ENCODE measurements at regions not wholly inside any gene's neighbourhood (a gene's known extent, or its start where the extent isn't known, plus 50 kb on each side); places are given as distances from the start of the nearest gene placed in this dataset.

DNA sequence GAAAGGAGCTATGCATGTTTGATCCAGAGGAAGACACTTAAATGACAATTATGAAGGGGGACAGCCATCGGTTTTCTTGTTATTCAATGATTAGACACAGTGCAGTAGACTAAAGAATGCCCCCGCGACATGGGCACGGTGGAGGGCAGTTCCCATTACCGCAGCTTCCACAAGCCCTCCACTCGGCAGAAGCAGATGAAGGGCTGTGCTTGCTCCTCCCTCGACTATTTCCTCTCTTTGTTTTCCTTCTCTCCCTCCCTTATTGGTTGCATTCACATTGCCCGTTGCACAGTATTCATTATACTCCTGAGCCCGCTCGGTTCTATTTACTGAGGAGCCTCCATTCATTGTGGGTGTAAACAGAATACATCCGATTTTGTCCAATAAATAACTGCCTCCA is 138.8 kb upstream of the RASSF8 start:
- no peak overlapping the region for H3K9ac ChIP-seq (ENCODE audit: control insufficient read depth, extremely low read depth, insufficient read depth, low read length)
- no peaks in the 10 kb centered on the region for H3K9me1 ChIP-seq (ENCODE audit: control insufficient read depth, extremely low read depth, insufficient read depth, low read length)
- dilution Hi-C loops (cut with MboI; ENCODE audit: extremely low pct_ligation_motif_present, low sequenced_read_pairs): no loop called here
- H3K79me2 ChIP-seq (ENCODE audit: control insufficient read depth, insufficient read depth, low read length): no peaks in the 10 kb centered on the region
- no peaks in the 10 kb centered on the region for H3K36me3 ChIP-seq (ENCODE audit: control insufficient read depth in 2 of 2, extremely low read depth in 1 of 2, insufficient read depth in 2 of 2, low read length in 2 of 2)
- no peak overlapping the region for H2AFZ ChIP-seq (ENCODE audit: control insufficient read depth, low read length)
- FAIRE-seq (no peak), DNase-seq (ENCODE audit: low read depth, low spot score) (no peak)
- no peak overlapping the region for H3K27ac ChIP-seq (ENCODE audit: control insufficient read depth, insufficient read depth, low read length)
- no peaks in the 10 kb centered on the region for H3K27me3 ChIP-seq (ENCODE audit: control insufficient read depth, extremely low read depth, insufficient read depth, low read length)
- no peak overlapping the region for H3K4me3 ChIP-seq (ENCODE audit: control insufficient read depth in 2 of 3, extremely low read depth in 1 of 3, insufficient read depth in 2 of 3, low read depth in 1 of 3, low read length in 3 of 3)
- no peaks in the 10 kb centered on the region for H4K20me1 ChIP-seq (ENCODE audit: control insufficient read depth, extremely low read depth, insufficient read depth, low read length)
- no peak overlapping the region for H3K4me2 ChIP-seq (ENCODE audit: control insufficient read depth, extremely low read depth, insufficient read depth, low read depth, low read length)
- TF ChIP-seq EZH2 (IDR thresholded peaks at IDR 0.05; ENCODE audit: low read length) (no peak), CTCF (optimal IDR thresholded peaks at IDR 0.05 in 1 of 3, IDR thresholded peaks at IDR 0.05 in 1 of 3, conservative IDR thresholded peaks at IDR 0.05 in 1 of 3; ENCODE audit: extremely low read depth in 1 of 3, insufficient read depth in 2 of 3, low read length in 3 of 3) (no peak)
- no peaks in the 10 kb centered on the region for H3K9me3 ChIP-seq (ENCODE audit: control insufficient read depth, low read depth, low read length)
- no peaks in the 10 kb centered on the region for H3K4me1 ChIP-seq (ENCODE audit: control insufficient read depth, extremely low read depth, insufficient read depth, low read length)

GRCh38 chr12:25822281-25822680 is 136.2 kb upstream of the RASSF8 start:
- Histone ChIP-seq H3K9me1 (ENCODE audit: control insufficient read depth, extremely low read depth, insufficient read depth, low read length) (no peaks in the 10 kb centered on the region), H3K4me2 (ENCODE audit: control insufficient read depth, extremely low read depth, insufficient read depth, low read depth, low read length) (no peak overlapping the region), H3K27me3 (ENCODE audit: control insufficient read depth, extremely low read depth, insufficient read depth, low read length) (no peaks in the 10 kb centered on the region), H3K79me2 (ENCODE audit: control insufficient read depth, insufficient read depth, low read length) (no peaks in the 10 kb centered on the region), H4K20me1 (ENCODE audit: control insufficient read depth, extremely low read depth, insufficient read depth, low read length) (no peaks in the 10 kb centered on the region), H3K4me3 (ENCODE audit: control insufficient read depth in 2 of 3, extremely low read depth in 1 of 3, insufficient read depth in 2 of 3, low read depth in 1 of 3, low read length in 3 of 3) (no peak overlapping the region), H3K9ac (ENCODE audit: control insufficient read depth, extremely low read depth, insufficient read depth, low read length) (no peak overlapping the region), H3K36me3 (ENCODE audit: control insufficient read depth in 2 of 2, extremely low read depth in 1 of 2, insufficient read depth in 2 of 2, low read length in 2 of 2) (no peaks in the 10 kb centered on the region), H3K9me3 (ENCODE audit: control insufficient read depth, low read depth, low read length) (no peaks in the 10 kb centered on the region), H2AFZ (ENCODE audit: control insufficient read depth, low read length) (no peak overlapping the region), H3K27ac (ENCODE audit: control insufficient read depth, insufficient read depth, low read length) (no peak overlapping the region), H3K4me1 (ENCODE audit: control insufficient read depth, extremely low read depth, insufficient read depth, low read length) (no peaks in the 10 kb centered on the region)
- TF ChIP-seq CTCF (optimal IDR thresholded peaks at IDR 0.05 in 1 of 3, IDR thresholded peaks at IDR 0.05 in 1 of 3, conservative IDR thresholded peaks at IDR 0.05 in 1 of 3; ENCODE audit: extremely low read depth in 1 of 3, insufficient read depth in 2 of 3, low read length in 3 of 3): no peak
- TF ChIP-seq EZH2 (IDR thresholded peaks at IDR 0.05; ENCODE audit: low read length): no peak
- FAIRE-seq (no peak), DNase-seq (ENCODE audit: low read depth, low spot score) (no peak)
- dilution Hi-C loops (cut with MboI; ENCODE audit: extremely low pct_ligation_motif_present, low sequenced_read_pairs): no loop called here
